ENCODE measurements at regions not wholly inside any gene's neighbourhood (a gene's known extent, or its start where the extent isn't known, plus 50 kb on each side); places are given as distances from the start of the nearest gene placed in this dataset.

- TF ChIP-seq CTCF (IDR thresholded peaks at IDR 0.05): no peak
- intact Hi-C loops (cut with micrococcal nuclease): no loop called here
- Mint-ChIP-seq H3K27ac (no peak overlapping the region), H3K9me3 (no peaks in the 10 kb centered on the region), H3K27me3 (ENCODE audit: low read depth in 2 of 2) (no peaks in the 10 kb centered on the region), H3K4me3 (no peak overlapping the region), H3K4me1 (no peaks in the 10 kb centered on the region), H3K36me3 (no peaks in the 10 kb centered on the region)
- H3K9me3 ChIP-seq (ENCODE audit: control insufficient read depth, insufficient read depth, low read length): no peaks in the 10 kb centered on the region
- 36% methylated on average over 2 of the region's 2 CpGs for WGBS (ENCODE audit: insufficient coverage)
- no peaks in the 10 kb centered on the region for H3K27me3 ChIP-seq (ENCODE audit: control insufficient read depth, insufficient read depth, low read length)
- H3K4me1 ChIP-seq (ENCODE audit: control insufficient read depth, insufficient read depth, low read length): no peaks in the 10 kb centered on the region
- H3K36me3 ChIP-seq (ENCODE audit: control insufficient read depth, insufficient read depth, low read length): no peaks in the 10 kb centered on the region
- H3K27ac ChIP-seq (ENCODE audit: low read length): no peak overlapping the region
- no peak for ATAC-seq
- no peak overlapping the region for H3K4me3 ChIP-seq (ENCODE audit: low read length)
- DNase-seq: no peak
Observed at GRCh38 chr4:14848229-14848628, 154.1 kb upstream of the CPEB2 start.

DNA sequence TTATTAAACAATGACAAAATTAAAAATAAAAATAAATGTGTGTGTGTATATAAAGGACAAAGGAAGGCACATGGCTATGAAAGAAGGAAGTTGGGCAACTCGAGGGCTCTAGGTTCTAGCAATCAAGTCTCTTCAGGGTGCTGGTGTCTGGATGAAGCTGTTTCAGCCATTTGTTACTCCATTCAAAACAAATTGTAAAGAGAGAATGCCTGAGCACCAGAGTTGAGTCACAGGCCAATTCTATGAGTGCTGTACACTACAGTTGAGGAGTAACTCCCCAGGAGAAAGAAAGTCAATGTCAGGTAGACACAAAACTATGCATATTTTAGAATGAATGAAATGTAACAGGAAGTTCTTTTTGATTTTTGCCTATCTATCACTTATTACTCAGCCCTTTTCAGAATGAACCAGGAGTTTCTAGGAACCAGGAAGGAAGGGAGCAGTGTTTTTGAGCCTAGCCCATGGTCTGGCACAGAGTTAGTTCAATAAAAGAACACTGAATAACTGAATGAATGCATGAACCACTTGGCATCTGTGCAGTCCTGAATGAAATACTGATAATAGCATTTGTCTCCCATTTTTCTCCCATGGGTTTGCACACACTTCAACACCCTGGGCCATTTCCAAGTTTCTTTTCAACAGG, 151.7 kb upstream of the CPEB2 start:
- H3K4me3 ChIP-seq (ENCODE audit: low read length): no peak overlapping the region
- no peaks in the 10 kb centered on the region for H3K4me1 Mint-ChIP-seq
- TF ChIP-seq CTCF (IDR thresholded peaks at IDR 0.05): no peak
- intact Hi-C loops (cut with micrococcal nuclease): no loop called here
- H3K9me3 ChIP-seq (ENCODE audit: control insufficient read depth, insufficient read depth, low read length): no peaks in the 10 kb centered on the region
- no peaks in the 10 kb centered on the region for H3K27me3 ChIP-seq (ENCODE audit: control insufficient read depth, insufficient read depth, low read length)
- H3K4me3 Mint-ChIP-seq: no peak overlapping the region
- H3K4me1 ChIP-seq (ENCODE audit: control insufficient read depth, insufficient read depth, low read length): no peaks in the 10 kb centered on the region
- H3K27ac Mint-ChIP-seq: no peak overlapping the region
- H3K36me3 Mint-ChIP-seq: peaks cover 4% of the 10 kb centered on the region
- DNase-seq: no peak
- H3K27ac ChIP-seq (ENCODE audit: low read length): no peak overlapping the region
- H3K36me3 ChIP-seq (ENCODE audit: control insufficient read depth, insufficient read depth, low read length): no peaks in the 10 kb centered on the region
- no peaks in the 10 kb centered on the region for H3K27me3 Mint-ChIP-seq (ENCODE audit: low read depth in 2 of 2)
- no peak for ATAC-seq
- no peaks in the 10 kb centered on the region for H3K9me3 Mint-ChIP-seq
- WGBS (ENCODE audit: insufficient coverage): 57% methylated on average over 1 of the region's 1 CpG

DNA sequence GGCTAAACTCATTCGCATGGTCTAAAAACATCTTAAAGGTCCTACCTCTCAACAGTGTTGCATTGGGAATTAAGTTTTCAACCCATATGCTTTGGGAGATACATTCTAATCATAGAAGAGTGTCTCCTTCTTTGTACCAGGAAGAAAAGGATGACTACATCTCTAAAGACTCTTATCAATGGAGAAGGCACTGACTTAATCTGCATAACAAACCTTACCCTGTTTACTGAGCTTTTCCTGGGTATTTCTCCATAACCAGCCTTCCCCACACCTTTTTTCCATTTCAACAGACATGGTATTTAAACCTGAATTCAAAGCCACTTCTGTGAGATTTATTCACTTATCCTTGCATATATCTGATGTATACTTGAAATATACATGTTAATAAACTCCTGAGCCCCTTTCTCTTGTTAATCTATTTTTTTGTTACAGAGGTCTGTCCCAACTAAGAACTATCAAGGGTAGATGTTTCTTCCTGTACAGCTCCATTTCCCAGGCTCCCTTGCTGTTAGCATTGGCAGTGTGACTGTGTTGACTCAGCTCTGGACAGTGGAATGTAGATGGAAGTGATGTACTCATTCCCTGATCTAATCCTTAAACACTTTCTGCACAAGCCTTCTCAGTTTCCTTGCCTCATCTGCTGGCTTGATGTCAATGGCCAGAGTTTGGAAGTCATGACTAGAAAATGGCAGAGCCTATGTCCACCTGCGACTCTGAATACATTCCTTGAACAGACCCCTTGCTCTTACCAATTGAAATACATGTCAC, 148.9 kb upstream of the CPEB2 start:
- Mint-ChIP-seq H3K4me1 (peaks cover 6 to 10% of the 10 kb centered on the region in 2 donors), H3K36me3 (peaks cover 4% of the 10 kb centered on the region), H3K27me3 (ENCODE audit: low read depth in 2 of 2) (no peaks in the 10 kb centered on the region), H3K27ac (no peak overlapping the region), H3K9me3 (no peaks in the 10 kb centered on the region), H3K4me3 (no peak overlapping the region)
- ATAC-seq: no peak
- Histone ChIP-seq H3K9me3 (ENCODE audit: control insufficient read depth, insufficient read depth, low read length) (no peaks in the 10 kb centered on the region), H3K27ac (ENCODE audit: low read length) (no peak overlapping the region), H3K36me3 (ENCODE audit: control insufficient read depth, insufficient read depth, low read length) (no peaks in the 10 kb centered on the region), H3K4me3 (ENCODE audit: low read length) (no peak overlapping the region), H3K27me3 (ENCODE audit: control insufficient read depth, insufficient read depth, low read length) (no peaks in the 10 kb centered on the region), H3K4me1 (ENCODE audit: control insufficient read depth, insufficient read depth, low read length) (no peaks in the 10 kb centered on the region)
- 90% methylated on average over 1 of the region's 2 CpGs for WGBS (ENCODE audit: insufficient coverage)
- intact Hi-C loops (cut with micrococcal nuclease): no loop called here
- no peak for DNase-seq
- no peak for TF ChIP-seq CTCF (IDR thresholded peaks at IDR 0.05)

GRCh38 chr4:14855719-14856061, 146.6 kb upstream of the CPEB2 start:
- Histone ChIP-seq H3K4me3 (ENCODE audit: low read length) (no peak overlapping the region), H3K4me1 (ENCODE audit: control insufficient read depth, insufficient read depth, low read length) (no peaks in the 10 kb centered on the region), H3K27ac (ENCODE audit: low read length) (no peak overlapping the region), H3K27me3 (ENCODE audit: control insufficient read depth, insufficient read depth, low read length) (no peaks in the 10 kb centered on the region), H3K36me3 (ENCODE audit: control insufficient read depth, insufficient read depth, low read length) (no peaks in the 10 kb centered on the region), H3K9me3 (ENCODE audit: control insufficient read depth, insufficient read depth, low read length) (no peaks in the 10 kb centered on the region)
- no peak for TF ChIP-seq CTCF (IDR thresholded peaks at IDR 0.05)
- no peak for ATAC-seq
- Mint-ChIP-seq H3K27ac (no peak overlapping the region), H3K36me3 (peaks cover 4% of the 10 kb centered on the region), H3K4me3 (no peak overlapping the region), H3K27me3 (ENCODE audit: low read depth in 2 of 2) (no peaks in the 10 kb centered on the region), H3K4me1 (peaks cover 6 to 10% of the 10 kb centered on the region in 2 donors), H3K9me3 (no peaks in the 10 kb centered on the region)
- no peak for DNase-seq
- 74% methylated on average over 3 of the region's 4 CpGs for WGBS (ENCODE audit: insufficient coverage)
- intact Hi-C loops (cut with micrococcal nuclease): no loop called here

Measured in natural killer cell (primary cell).